Activated CD4-positive, alpha-beta T cell treated with anti-CD3 and anti-CD28 coated beads, Interleukin-2, amount 10 ng/mL, durations not matched to agents 7 days and 5 days (primary cell): ENCODE measurements at regions not wholly inside any gene's neighbourhood (a gene's known extent, or its start where the extent isn't known, plus 50 kb on each side); places are given as distances from the start of the nearest gene placed in this dataset.
"Not testable (repeated sequence)": the region's sequence is repeated elsewhere in the genome, so short reads cannot be mapped to it uniquely, and the experiment has no call there.

Source experiments
- CTCF ChIA-PET: fragments of 350-600 bp; sonication (Branson Sonifier 250); formaldehyde crosslinking; loops from one replicate; lab custom pipeline; 2021; ENCODE audit warnings: antibody characterized with exemption; lab: Charles Lee
- POLR2A ChIA-PET: fragments of 350-600 bp; sonication (Branson Sonifier 250); formaldehyde crosslinking; loops from one replicate; lab custom pipeline; 2021; ENCODE audit warnings: antibody characterized with exemption; lab: Charles Lee
- DNase-seq: peaks from one replicate; pipeline ENCODE4 v3.0.0-alpha.2; 2020
- H3K27ac Mint-ChIP-seq: one replicate; pipeline ENCODE4 v1.8.0; 2021; ENCODE audit warnings: mild to moderate bottlenecking, moderate library complexity, mixed read lengths
- H3K27me3 Mint-ChIP-seq: one replicate; pipeline ENCODE4 v1.8.0; 2021; ENCODE audit warnings: mixed read lengths
- H3K36me3 Mint-ChIP-seq: one replicate; pipeline ENCODE4 v1.8.0; 2021; ENCODE audit warnings: low read depth, mixed read lengths
- H3K4me1 Mint-ChIP-seq: one replicate; pipeline ENCODE4 v1.8.0; 2021; ENCODE audit warnings: mixed read lengths
- H3K4me3 Mint-ChIP-seq: one replicate; pipeline ENCODE4 v1.8.0; 2021; ENCODE audit warnings: mild to moderate bottlenecking, moderate library complexity, mixed read lengths
- H3K9me3 Mint-ChIP-seq: one replicate; pipeline ENCODE4 v1.8.0; 2021; ENCODE audit warnings: mixed read lengths

DNA sequence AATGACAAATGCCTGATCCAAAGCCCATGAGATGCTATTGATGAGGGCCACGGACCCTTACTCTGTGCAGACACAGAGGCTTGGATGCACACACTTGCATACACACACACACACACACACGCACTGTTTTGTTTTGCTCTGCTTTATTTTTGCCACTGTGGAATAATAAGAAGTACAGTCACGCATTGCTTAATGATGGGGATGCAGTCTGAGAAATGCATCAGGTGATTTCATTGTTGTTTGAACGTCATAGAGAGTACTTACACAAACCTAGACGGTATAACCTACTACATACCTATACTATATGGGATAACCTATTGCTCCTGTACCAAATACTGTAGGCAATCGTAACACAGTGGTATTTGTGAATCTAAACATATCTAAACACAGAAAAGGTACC is 104.4 kb downstream of the RHOU start:
- Mint-ChIP-seq H3K4me1 (peaks cover 6% of the 10 kb centered on the region), H3K27ac (no peak overlapping the region), H3K36me3 (peaks cover 7% of the 10 kb centered on the region), H3K4me3 (no peak overlapping the region), H3K9me3 (peaks cover 11% of the 10 kb centered on the region), H3K27me3 (no peaks in the 10 kb centered on the region)
- ChIA-PET POLR2A (no interaction called here), CTCF (no interaction called here)
- no peak for DNase-seq

DNA sequence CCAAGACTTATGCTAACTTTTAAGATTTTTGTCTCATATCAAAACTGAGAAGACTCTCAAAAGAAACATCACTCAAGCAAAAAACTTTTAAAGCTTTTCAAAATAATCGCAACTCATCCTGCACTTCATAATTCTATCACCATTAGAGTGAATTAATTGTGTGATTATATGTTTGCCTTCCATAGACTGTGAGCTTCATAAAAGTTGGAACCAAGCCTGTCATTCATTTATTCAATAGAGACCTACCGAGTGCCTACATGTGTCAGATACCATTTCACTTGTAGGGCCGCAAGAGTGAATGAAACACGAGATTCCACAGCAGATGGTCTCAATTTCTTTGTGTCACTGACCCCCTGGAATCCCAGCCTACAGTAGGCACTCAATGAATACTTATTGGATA is 106.4 kb downstream of the RHOU start:
- Mint-ChIP-seq H3K27ac (no peak overlapping the region), H3K9me3 (peaks cover 11% of the 10 kb centered on the region), H3K27me3 (no peaks in the 10 kb centered on the region), H3K4me3 (no peak overlapping the region), H3K36me3 (peaks cover 7% of the 10 kb centered on the region), H3K4me1 (peaks cover 6% of the 10 kb centered on the region)
- ChIA-PET POLR2A (no interaction called here), CTCF (interaction anchor here (0.8 to 1.6 kb wide), 5 partner anchors 10 to 36 kb away, joined by 3 to 6 read pairs (median 4); no protein-coding TSS in a partner anchor)
- no peak for DNase-seq

DNA sequence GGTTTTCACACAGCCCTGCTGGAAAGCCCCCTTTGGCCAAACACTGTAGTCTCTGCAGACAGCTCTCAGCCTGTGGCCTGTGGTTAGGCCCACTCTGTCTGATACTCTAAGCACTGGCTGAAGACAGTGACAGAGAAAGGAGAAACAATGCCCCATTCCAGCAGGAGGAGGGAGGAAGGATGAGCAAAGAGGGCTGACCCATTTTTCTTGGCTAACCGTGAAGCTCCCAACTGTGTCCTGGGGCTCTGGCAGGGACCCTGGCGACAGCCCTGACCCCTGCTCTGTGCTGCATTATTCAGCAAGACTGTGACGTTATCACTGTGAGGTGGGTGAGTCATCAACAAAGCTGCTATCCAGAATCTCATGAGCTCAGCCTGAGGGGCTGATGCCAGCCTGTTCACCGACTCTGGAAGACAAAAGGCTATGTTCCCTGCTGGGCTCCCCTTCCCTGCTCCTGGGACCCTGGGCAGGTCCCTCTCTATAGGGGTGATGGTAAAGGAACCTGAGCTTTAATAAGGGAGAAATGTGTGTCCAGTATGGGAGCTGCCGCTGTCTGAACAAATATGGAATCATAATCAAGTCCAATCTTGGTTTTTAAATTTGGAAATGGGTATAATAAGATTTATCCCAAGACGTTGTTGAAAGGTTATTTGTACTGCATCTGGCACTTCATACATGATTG is 107.0 kb downstream of the RHOU start:
- no peak overlapping the region for H3K27ac Mint-ChIP-seq
- H3K36me3 Mint-ChIP-seq, result peaks cover 7% of the 10 kb centered on the region
- H3K9me3 Mint-ChIP-seq, result peaks cover 11% of the 10 kb centered on the region
- no peaks in the 10 kb centered on the region for H3K27me3 Mint-ChIP-seq
- ChIA-PET POLR2A (no interaction called here), CTCF (interaction anchor here (0.8 to 1.6 kb wide), 5 partner anchors 9 to 35 kb away, joined by 3 to 6 read pairs (median 4); no protein-coding TSS in a partner anchor)
- no peak for DNase-seq
- no peak overlapping the region for H3K4me3 Mint-ChIP-seq
- H3K4me1 Mint-ChIP-seq, result peaks cover 6% of the 10 kb centered on the region

DNA sequence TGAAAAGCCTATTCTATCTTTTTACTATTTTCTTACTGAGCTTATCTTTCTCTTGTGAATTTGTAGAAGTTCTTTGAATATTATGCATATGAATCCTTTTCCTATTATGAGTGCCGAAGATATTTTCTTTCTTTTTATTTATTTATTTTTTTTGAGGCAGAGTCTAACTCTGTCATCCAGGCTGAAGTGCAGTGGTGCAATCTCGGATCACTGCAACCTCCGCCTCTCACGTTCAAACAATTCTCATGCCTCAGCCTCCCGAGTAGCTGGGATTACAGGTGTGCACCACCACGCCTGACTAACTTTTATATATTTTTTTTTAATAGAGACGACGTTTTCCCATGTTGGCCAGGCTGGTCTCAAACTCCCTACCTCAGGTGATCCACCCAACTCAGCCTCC is 109.8 kb downstream of the RHOU start:
- Mint-ChIP-seq H3K27me3 (no peaks in the 10 kb centered on the region), H3K27ac (no peak overlapping the region), H3K9me3 (peaks cover 11% of the 10 kb centered on the region), H3K36me3 (peaks cover 7% of the 10 kb centered on the region), H3K4me1 (no peaks in the 10 kb centered on the region), H3K4me3 (no peak overlapping the region)
- DNase-seq, result no peak
- CTCF ChIA-PET, result no interaction called here
- POLR2A ChIA-PET, result no interaction called here

DNA sequence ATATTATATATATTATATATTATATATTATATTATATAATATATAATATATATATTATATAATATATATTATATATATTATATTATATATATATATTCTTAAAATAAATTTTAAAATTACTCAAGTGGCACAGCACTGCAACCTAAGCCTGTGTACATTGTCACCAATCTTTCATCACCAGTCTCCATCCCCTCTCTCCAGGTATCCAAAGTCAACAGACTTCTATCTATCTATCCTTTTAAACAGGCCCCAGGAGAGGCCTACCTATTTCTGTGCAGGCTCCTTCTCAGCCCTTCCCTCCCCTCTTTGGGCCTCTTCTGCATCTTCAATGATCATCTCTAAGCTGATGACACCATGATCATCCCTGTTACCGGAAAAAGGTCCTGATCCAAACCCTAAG is 111.7 kb downstream of the RHOU start:
- Mint-ChIP-seq H3K9me3 (peaks cover 11% of the 10 kb centered on the region), H3K27me3 (peaks cover 2% of the 10 kb centered on the region), H3K4me3 (no peak overlapping the region), H3K27ac (no peak overlapping the region), H3K4me1 (no peaks in the 10 kb centered on the region), H3K36me3 (peaks cover 5% of the 10 kb centered on the region)
- no peak for DNase-seq
- POLR2A ChIA-PET, result no interaction called here
- CTCF ChIA-PET, result interaction anchor here (0.7 kb wide), 1 partner anchor 9 kb away, joined by 6 read pairs; no protein-coding TSS in a partner anchor

DNA sequence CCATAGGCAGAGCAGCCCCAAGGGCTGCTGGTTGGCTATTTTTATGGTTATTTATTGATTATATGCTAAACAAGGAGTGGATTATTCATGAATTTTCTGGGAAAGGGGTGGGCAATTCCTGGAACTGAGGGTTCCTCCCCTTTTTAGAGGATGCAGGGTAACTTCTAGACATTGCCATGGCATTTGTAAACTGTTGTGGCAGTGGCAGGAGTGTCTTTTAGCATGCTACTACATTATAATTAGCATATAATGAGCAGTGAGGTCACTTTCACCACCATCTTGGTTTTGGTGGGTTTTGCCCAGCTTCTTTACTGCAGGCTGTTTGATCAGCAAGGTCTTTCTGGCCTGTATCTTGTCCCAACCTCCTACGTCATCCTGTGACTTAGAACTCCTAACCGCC is 112.2 kb downstream of the RHOU start:
- POLR2A ChIA-PET, H3K27me3 Mint-ChIP-seq: not testable (repeated sequence)

DNA sequence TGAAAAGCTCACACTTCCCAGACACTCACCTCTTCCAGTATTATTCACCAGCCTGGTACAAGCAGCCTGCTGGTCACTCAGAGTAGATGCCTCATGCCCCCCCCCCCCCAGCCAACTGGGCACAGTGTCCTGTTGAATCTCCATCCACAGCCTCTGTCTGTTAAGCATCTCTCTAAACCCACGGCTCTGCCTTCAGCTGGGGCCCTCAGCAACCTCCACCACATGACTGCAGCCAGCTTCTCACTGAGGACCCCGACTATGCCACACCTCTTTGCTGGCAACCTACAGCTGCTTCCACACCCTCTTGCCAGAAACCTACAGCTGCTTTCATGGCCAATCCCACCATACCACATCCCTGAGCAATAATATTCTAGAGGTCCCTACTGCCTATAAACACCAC is 113.1 kb downstream of the RHOU start:
- peaks cover 3% of the 10 kb centered on the region for H3K9me3 Mint-ChIP-seq
- no peak overlapping the region for H3K27ac Mint-ChIP-seq
- CTCF ChIA-PET, result interaction anchor here (1.2 kb wide), 1 partner anchor 15 kb away, joined by 3 read pairs; no protein-coding TSS in a partner anchor
- no peaks in the 10 kb centered on the region for H3K4me1 Mint-ChIP-seq
- peaks cover 3% of the 10 kb centered on the region for H3K27me3 Mint-ChIP-seq
- peaks cover under 1% of the 10 kb centered on the region for H3K36me3 Mint-ChIP-seq
- H3K4me3 Mint-ChIP-seq, result no peak overlapping the region
- no peak for DNase-seq
- POLR2A ChIA-PET, result no interaction called here

More for the DNA sequence above, 112.2 kb downstream of the RHOU start:
- DNase-seq, H3K27ac Mint-ChIP-seq, H3K4me3 Mint-ChIP-seq, H3K36me3 Mint-ChIP-seq, H3K4me1 Mint-ChIP-seq: not testable (repeated sequence)
- CTCF ChIA-PET, result interaction anchor here (0.6 to 1.2 kb wide), 3 partner anchors 10 to 358 kb away, joined by 3 to 6 read pairs (median 3); no protein-coding TSS in a partner anchor
- peaks cover 11% of the 10 kb centered on the region for H3K9me3 Mint-ChIP-seq

DNA sequence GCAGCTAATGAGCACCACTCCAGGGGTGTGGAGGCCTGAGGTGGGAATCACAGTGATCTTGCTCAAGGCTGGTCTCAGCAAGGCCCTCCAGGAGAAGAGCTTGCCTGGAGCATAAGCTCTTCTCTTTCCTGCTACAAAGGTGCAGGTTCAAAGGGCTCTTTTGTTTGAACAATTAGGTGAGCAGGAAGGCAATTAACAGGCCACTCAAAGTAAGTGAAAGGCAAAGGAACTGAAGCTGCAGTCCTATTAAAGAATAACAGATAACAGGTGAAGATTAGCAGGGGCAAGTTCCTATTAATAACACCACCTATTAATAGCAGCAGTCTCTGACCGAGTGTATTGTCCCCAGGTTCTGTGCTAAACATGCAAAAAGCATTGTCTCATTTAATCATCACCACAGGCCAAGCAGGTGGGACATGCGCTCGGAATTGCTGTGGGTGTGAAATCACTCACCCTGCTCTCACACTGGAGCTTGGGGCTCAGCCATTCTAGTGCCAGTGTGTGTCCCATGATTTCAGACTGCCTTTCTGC is 113.8 kb downstream of the RHOU start:
- no peak for DNase-seq
- ChIA-PET CTCF (interaction anchor here (0.7 to 1.0 kb wide), 2 partner anchors 14 to 45 kb away, joined by 3 read pairs; no protein-coding TSS in a partner anchor), POLR2A (no interaction called here)
- Mint-ChIP-seq H3K27me3 (peaks cover 5% of the 10 kb centered on the region), H3K36me3 (no peaks in the 10 kb centered on the region), H3K4me3 (no peak overlapping the region), H3K27ac (no peak overlapping the region), H3K9me3 (peaks cover 3% of the 10 kb centered on the region), H3K4me1 (no peaks in the 10 kb centered on the region)

DNA sequence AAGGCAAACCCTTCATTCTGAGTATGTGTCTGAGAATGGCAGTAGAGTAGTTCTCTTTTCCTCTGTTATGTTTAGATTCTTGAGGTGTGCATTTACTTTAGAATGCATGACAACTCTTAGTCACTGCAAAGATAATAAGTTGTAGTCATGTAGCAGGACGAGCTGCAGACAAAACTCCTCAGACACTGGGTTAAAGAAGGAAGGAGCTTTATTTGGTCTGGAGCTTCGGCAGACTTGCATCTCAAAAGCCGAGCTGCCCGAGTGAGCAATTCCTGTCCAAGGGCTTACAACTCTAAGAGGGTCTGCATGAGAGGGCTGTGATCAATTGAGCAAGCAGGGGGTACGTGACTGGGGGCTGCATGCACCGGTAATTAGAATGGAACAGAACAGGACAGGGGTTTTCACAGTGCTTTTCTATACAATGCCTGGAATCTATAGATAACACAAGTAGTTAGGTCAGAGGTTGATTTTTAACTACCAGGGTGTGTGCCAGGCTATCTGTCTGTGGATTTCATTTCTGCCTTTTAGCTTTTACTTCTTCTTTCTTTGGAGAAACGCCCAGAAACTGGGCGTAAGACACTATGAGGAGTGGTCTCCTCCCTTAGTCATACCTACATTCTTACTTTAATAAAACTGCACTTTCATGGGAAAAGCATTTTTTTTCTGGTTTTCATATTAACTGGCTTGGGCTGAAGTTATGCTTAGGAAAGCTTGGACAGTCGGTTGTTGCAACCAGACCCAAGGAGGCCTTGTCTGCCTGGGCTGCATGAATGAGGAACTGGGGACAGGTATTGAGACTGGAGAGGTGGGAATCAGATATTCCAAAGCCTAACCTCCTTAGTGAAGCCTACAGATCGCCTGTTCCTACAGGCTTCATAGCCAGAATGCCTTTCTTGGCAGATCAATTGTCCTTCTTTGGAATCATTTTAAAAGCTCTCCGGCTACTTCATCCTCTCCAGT is 115.1 kb downstream of the RHOU start:
- DNase-seq, result no peak
- H3K4me3 Mint-ChIP-seq, result no peak overlapping the region
- H3K4me1 Mint-ChIP-seq, result no peaks in the 10 kb centered on the region
- ChIA-PET POLR2A (no interaction called here), CTCF (interaction anchor here (0.6 to 1.2 kb wide), 4 partner anchors 8 to 72 kb away, joined by 3 to 6 read pairs (median 4); no protein-coding TSS in a partner anchor)
- H3K9me3 Mint-ChIP-seq, result no peaks in the 10 kb centered on the region
- H3K27me3 Mint-ChIP-seq, result peaks cover 8% of the 10 kb centered on the region
- no peak overlapping the region for H3K27ac Mint-ChIP-seq
- no peaks in the 10 kb centered on the region for H3K36me3 Mint-ChIP-seq

DNA sequence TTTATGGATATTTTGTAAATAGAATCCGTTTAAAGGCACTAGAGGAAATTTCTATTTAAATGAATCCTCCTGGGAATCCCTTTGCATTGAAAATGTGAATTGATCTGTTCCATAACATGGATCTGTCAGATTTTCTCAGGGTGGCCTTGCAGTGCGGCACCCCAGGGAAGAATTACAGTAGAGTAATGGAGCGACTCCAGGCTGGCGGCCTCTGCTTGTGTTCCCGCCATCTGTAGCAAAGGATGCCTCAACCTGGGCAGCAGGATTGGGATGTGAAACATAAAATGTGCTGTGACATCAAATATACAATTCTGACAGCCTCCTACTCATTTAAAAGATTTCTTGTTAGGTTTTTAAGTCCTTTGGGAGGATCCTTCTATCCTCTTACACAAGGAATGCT is 115.9 kb downstream of the RHOU start:
- H3K27ac Mint-ChIP-seq, result no peak overlapping the region
- no peak overlapping the region for H3K4me3 Mint-ChIP-seq
- no peaks in the 10 kb centered on the region for H3K36me3 Mint-ChIP-seq
- POLR2A ChIA-PET, result no interaction called here
- H3K27me3 Mint-ChIP-seq, result peaks cover 14% of the 10 kb centered on the region
- no peak for DNase-seq
- H3K9me3 Mint-ChIP-seq, result no peaks in the 10 kb centered on the region
- no peaks in the 10 kb centered on the region for H3K4me1 Mint-ChIP-seq
- CTCF ChIA-PET, result interaction anchor here (1.1 kb wide), 1 partner anchor 10 kb away, joined by 6 read pairs; no protein-coding TSS in a partner anchor

DNA sequence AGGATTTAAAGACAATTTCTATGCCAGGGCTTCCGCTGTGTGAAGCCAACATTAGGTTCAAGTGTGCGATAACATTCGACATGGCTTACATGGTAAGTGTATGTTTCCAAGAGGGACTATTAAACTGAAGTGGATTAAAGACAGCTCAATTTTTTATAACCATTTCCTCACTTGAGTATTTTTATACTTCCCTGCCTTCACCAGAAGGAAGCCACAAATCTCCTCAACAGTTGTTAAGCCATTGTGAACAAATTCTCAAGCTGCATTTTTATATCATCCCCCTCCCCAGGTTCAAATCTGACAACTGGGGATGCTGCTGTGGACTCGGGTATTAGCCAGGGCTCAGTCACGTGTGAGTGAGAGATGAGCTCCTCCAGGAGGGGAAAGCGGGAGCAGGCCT is 116.3 kb downstream of the RHOU start:
- no peak overlapping the region for H3K27ac Mint-ChIP-seq
- no peak for DNase-seq
- ChIA-PET POLR2A (no interaction called here), CTCF (interaction anchor here (1.1 kb wide), 1 partner anchor 10 kb away, joined by 6 read pairs; no protein-coding TSS in a partner anchor)
- H3K4me3 Mint-ChIP-seq, result no peak overlapping the region
- H3K9me3 Mint-ChIP-seq, result no peaks in the 10 kb centered on the region
- H3K36me3 Mint-ChIP-seq, result no peaks in the 10 kb centered on the region
- peaks cover 16% of the 10 kb centered on the region for H3K27me3 Mint-ChIP-seq
- H3K4me1 Mint-ChIP-seq, result no peaks in the 10 kb centered on the region

DNA sequence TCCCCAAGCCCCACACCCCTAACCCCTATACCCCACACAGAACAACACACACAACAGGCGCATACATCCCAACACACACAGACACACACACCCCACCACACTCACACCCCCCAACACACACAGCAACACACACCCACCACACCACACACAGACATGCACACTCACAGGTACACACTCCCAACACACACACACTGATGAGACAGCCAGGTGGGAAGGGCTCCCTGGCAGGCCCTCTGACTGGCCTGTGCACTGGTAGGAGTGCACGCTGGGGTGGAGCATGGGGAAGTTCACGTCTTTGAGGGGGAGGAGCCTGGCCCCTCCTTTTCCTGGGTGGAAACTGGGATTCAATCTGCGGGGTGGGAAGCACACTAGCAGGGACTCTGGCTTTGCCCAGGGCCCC is 116.7 kb downstream of the RHOU start:
- no peak for DNase-seq
- Mint-ChIP-seq H3K36me3 (no peaks in the 10 kb centered on the region), H3K9me3 (no peaks in the 10 kb centered on the region), H3K4me3 (no peak overlapping the region), H3K27me3 (peaks cover 19% of the 10 kb centered on the region), H3K27ac (no peak overlapping the region), H3K4me1 (no peaks in the 10 kb centered on the region)
- POLR2A ChIA-PET, result no interaction called here
- CTCF ChIA-PET, result interaction anchor here (1.1 kb wide), 1 partner anchor 10 kb away, joined by 6 read pairs; no protein-coding TSS in a partner anchor
